ENCODE measurements at regions not wholly inside any gene's neighbourhood (a gene's known extent, or its start where the extent isn't known, plus 50 kb on each side); places are given as distances from the start of the nearest gene placed in this dataset.

DNA sequence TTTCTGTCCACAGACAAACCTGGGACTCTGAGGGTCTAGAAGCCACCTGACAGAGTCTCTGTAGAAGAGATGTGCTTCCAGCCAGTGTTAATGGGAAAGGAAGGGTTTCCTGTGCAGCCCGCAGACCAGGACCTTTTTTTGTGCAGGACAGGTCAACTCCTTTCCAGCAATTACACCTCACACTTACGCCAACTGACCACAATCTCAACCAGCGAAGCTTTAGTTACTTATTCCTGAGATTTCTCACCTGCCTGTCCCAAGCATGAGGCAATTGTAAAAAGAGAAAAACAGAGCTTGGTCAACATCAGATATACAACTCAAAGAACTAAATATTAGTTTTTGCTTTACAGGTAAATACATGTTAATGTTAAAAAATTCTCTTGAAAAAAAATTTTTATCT is 393.8 kb upstream of the ID4 start:
- intact Hi-C loops (cut with micrococcal nuclease) (no loop called here), dilution Hi-C loops (cut with MboI; ENCODE audit: extremely low pct_ligation_motif_present, low sequenced_read_pairs) (no loop called here)
- H3K4me2 ChIP-seq (ENCODE audit: insufficient read depth, low read length), result no peak overlapping the region
- H3K9me3 ChIP-seq (replicated peaks; ENCODE audit: control insufficient read depth, insufficient read depth, low read length), result no peaks in the 10 kb centered on the region
- ChIA-PET CTCF (interaction anchor here (0.6 kb wide), 1 partner anchor 427 kb away, joined by 3 read pairs; no protein-coding TSS in a partner anchor), POLR2A (no interaction called here)
- H2AFZ ChIP-seq (ENCODE audit: low read depth, low read length), result no peak overlapping the region
- no peaks in the 10 kb centered on the region for H3K27me3 ChIP-seq (ENCODE audit: control insufficient read depth in 2 of 2, insufficient read depth in 2 of 2, low read length in 2 of 2)
- H3K36me3 ChIP-seq (ENCODE audit: control insufficient read depth in 2 of 2, extremely low read depth in 1 of 2, insufficient read depth in 2 of 2, low read length in 2 of 2), result no peaks in the 10 kb centered on the region
- H3K4me3 ChIP-seq (replicated peaks in 1 of 3; ENCODE audit: insufficient read depth in 1 of 3, low read depth in 1 of 3, low read length in 3 of 3), result no peak overlapping the region
- BruUV-seq (replicated peaks), result no TSS peak
- no peaks in the 10 kb centered on the region for H3K9me1 ChIP-seq (replicated peaks; ENCODE audit: control insufficient read depth, extremely low read depth, insufficient read depth, low read length)
- H3K79me2 ChIP-seq (ENCODE audit: control insufficient read depth, insufficient read depth, low read length), result no peaks in the 10 kb centered on the region
- no peak for FAIRE-seq
- no peak for TF ChIP-seq POLR2A (IDR thresholded peaks at IDR 0.05; ENCODE audit: low read depth, low read length)
- no peak for TF ChIP-seq GATA2 (IDR thresholded peaks at IDR 0.05; ENCODE audit: insufficient read depth, insufficient read length, low read depth, low read length)
- no peak for TF ChIP-seq JUN (IDR thresholded peaks at IDR 0.05; ENCODE audit: borderline replicate concordance, insufficient read depth, insufficient read length, low read depth)
- TF ChIP-seq POLR2AphosphoS5 (IDR thresholded peaks at IDR 0.05; ENCODE audit: insufficient read depth, low read depth, low read length), result no peak
- no peak for TF ChIP-seq EZH2 (IDR thresholded peaks at IDR 0.05; ENCODE audit: borderline replicate concordance, low read depth, low read length, severe bottlenecking)
- TF ChIP-seq, protein P1, sequence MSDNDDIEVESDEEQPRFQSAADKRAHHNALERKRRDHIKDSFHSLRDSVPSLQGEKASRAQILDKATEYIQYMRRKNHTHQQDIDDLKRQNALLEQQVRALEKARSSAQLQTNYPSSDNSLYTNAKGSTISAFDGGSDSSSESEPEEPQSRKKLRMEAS (IDR thresholded peaks at IDR 0.05; ENCODE audit: insufficient read depth, insufficient read length), result no peak
- no peak for TF ChIP-seq FOS (IDR thresholded peaks at IDR 0.05; ENCODE audit: borderline replicate concordance, insufficient read depth, low read length)
- DNase-seq (ENCODE audit: low read depth, low spot score), result no peak
- H4K20me1 ChIP-seq (replicated peaks; ENCODE audit: control insufficient read depth, extremely low read depth, insufficient read depth, low read length), result no peaks in the 10 kb centered on the region
- no peak overlapping the region for H3K9ac ChIP-seq (replicated peaks; ENCODE audit: extremely low read depth, insufficient read depth, low read length)
- no peak overlapping the region for H3K27ac ChIP-seq (ENCODE audit: insufficient read depth, low read depth, low read length)
- no peaks in the 10 kb centered on the region for H3K4me1 ChIP-seq (ENCODE audit: control insufficient read depth, extremely low read depth, insufficient read depth, low read length)

GRCh38 chr6:19444041-19444440 is 393.1 kb upstream of the ID4 start:
- H3K79me2 ChIP-seq (ENCODE audit: control insufficient read depth, insufficient read depth, low read length), result no peaks in the 10 kb centered on the region
- ChIA-PET POLR2A (no interaction called here), CTCF (interaction anchor here (0.6 kb wide), 1 partner anchor 427 kb away, joined by 3 read pairs; no protein-coding TSS in a partner anchor)
- no peak for TF ChIP-seq JUN (IDR thresholded peaks at IDR 0.05; ENCODE audit: borderline replicate concordance, insufficient read depth, insufficient read length, low read depth)
- no peak for TF ChIP-seq POLR2AphosphoS5 (IDR thresholded peaks at IDR 0.05; ENCODE audit: insufficient read depth, low read depth, low read length)
- TF ChIP-seq CTCF (IDR thresholded peaks at IDR 0.05; ENCODE audit: extremely low read depth in 1 of 2, insufficient read depth in 1 of 2, low read depth in 1 of 2, low read length in 2 of 2), result no peak
- TF ChIP-seq, protein P1 (IDR thresholded peaks at IDR 0.05; ENCODE audit: insufficient read depth, insufficient read length), result no peak
- no peak for TF ChIP-seq MYC (IDR thresholded peaks at IDR 0.05; ENCODE audit: low read depth, low read length)
- TF ChIP-seq GATA2 (IDR thresholded peaks at IDR 0.05; ENCODE audit: insufficient read depth, insufficient read length, low read depth, low read length), result no peak
- no peak for TF ChIP-seq POLR2A (IDR thresholded peaks at IDR 0.05; ENCODE audit: low read depth, low read length)
- TF ChIP-seq FOS (IDR thresholded peaks at IDR 0.05; ENCODE audit: borderline replicate concordance, insufficient read depth, low read length), result no peak
- TF ChIP-seq EZH2 (IDR thresholded peaks at IDR 0.05; ENCODE audit: borderline replicate concordance, low read depth, low read length, severe bottlenecking), result no peak
- H3K27me3 ChIP-seq (ENCODE audit: control insufficient read depth in 2 of 2, insufficient read depth in 2 of 2, low read length in 2 of 2), result no peaks in the 10 kb centered on the region
- H4K20me1 ChIP-seq (replicated peaks; ENCODE audit: control insufficient read depth, extremely low read depth, insufficient read depth, low read length), result no peaks in the 10 kb centered on the region
- no peak overlapping the region for H3K4me2 ChIP-seq (ENCODE audit: insufficient read depth, low read length)
- no peaks in the 10 kb centered on the region for H3K4me1 ChIP-seq (ENCODE audit: control insufficient read depth, extremely low read depth, insufficient read depth, low read length)
- H3K27ac ChIP-seq (ENCODE audit: insufficient read depth, low read depth, low read length), result no peak overlapping the region
- H3K9ac ChIP-seq (replicated peaks; ENCODE audit: extremely low read depth, insufficient read depth, low read length), result no peak overlapping the region
- no peak overlapping the region for H2AFZ ChIP-seq (ENCODE audit: low read depth, low read length)
- DNase-seq (ENCODE audit: low read depth, low spot score), result no peak
- no peaks in the 10 kb centered on the region for H3K9me3 ChIP-seq (replicated peaks; ENCODE audit: control insufficient read depth, insufficient read depth, low read length)
- no TSS peak for BruUV-seq (replicated peaks)
- H3K4me3 ChIP-seq (replicated peaks in 1 of 3; ENCODE audit: insufficient read depth in 1 of 3, low read depth in 1 of 3, low read length in 3 of 3), result no peak overlapping the region
- FAIRE-seq, result no peak
- no peaks in the 10 kb centered on the region for H3K36me3 ChIP-seq (ENCODE audit: control insufficient read depth in 2 of 2, extremely low read depth in 1 of 2, insufficient read depth in 2 of 2, low read length in 2 of 2)
- intact Hi-C loops (cut with micrococcal nuclease), result no loop called here
- H3K9me1 ChIP-seq (replicated peaks; ENCODE audit: control insufficient read depth, extremely low read depth, insufficient read depth, low read length), result no peaks in the 10 kb centered on the region
- dilution Hi-C loops (cut with MboI; ENCODE audit: extremely low pct_ligation_motif_present, low sequenced_read_pairs), result no loop called here

Data from endothelial cell of umbilical vein (primary cell).